Lower leg skin (tissue), 3 donors: ENCODE measurements at regions not wholly inside any gene's neighbourhood (a gene's known extent, or its start where the extent isn't known, plus 50 kb on each side); places are given as distances from the start of the nearest gene placed in this dataset.
"Not testable (repeated sequence)": the region's sequence is repeated elsewhere in the genome, so short reads cannot be mapped to it uniquely, and the experiment has no call there.

ENCODE experiments used
- POLR2A ChIP-seq, 2 donors: fragments of 450-650 bp; IDR thresholded peaks; one replicate each; pipeline ENCODE4 v1.6.1; 2016 to 2017; ENCODE audit warnings: antibody characterized with exemption in 2 of 2, mild to moderate bottlenecking in 1 of 2, moderate library complexity in 1 of 2
- TF ChIP-seq, protein P1 (sequence below), 3 donors: fragments of 450-650 bp; IDR thresholded peaks; one replicate each; pipeline ENCODE4 v1.5.1; 2016; ENCODE audit warnings: antibody characterized with exemption in 3 of 3, mild to moderate bottlenecking in 3 of 3, moderate library complexity in 2 of 3

DNA sequence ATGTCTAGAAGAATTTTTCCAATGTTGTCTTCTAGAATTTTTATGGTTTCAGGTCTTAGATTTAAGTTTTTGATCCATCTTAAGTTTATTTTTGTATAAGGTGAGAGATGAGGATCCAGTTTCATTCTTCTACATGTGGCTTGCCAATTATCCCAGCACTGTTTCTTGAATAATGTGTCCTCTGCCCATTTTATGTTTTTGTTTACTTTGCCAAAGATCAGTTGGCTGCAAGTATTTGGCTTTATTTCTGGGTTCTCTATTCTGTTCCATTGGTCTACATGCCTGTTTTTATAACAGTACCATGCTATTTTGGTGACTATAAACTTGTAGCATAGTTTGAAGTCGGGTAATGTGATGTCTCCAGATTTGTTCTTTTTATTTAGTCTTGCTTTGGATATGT, 78.2 kb upstream of the PTPN13 start:
- TF ChIP-seq, protein P1, sequence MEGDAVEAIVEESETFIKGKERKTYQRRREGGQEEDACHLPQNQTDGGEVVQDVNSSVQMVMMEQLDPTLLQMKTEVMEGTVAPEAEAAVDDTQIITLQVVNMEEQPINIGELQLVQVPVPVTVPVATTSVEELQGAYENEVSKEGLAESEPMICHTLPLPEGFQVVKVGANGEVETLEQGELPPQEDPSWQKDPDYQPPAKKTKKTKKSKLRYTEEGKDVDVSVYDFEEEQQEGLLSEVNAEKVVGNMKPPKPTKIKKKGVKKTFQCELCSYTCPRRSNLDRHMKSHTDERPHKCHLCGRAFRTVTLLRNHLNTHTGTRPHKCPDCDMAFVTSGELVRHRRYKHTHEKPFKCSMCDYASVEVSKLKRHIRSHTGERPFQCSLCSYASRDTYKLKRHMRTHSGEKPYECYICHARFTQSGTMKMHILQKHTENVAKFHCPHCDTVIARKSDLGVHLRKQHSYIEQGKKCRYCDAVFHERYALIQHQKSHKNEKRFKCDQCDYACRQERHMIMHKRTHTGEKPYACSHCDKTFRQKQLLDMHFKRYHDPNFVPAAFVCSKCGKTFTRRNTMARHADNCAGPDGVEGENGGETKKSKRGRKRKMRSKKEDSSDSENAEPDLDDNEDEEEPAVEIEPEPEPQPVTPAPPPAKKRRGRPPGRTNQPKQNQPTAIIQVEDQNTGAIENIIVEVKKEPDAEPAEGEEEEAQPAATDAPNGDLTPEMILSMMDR (IDR thresholded peaks at IDR 0.05) = not testable (repeated sequence)
- TF ChIP-seq POLR2A (IDR thresholded peaks at IDR 0.05) = not testable (repeated sequence)
